Glutamatergic neuron (in vitro differentiated cells): ENCODE measurements at regions not wholly inside any gene's neighbourhood (a gene's known extent, or its start where the extent isn't known, plus 50 kb on each side); places are given as distances from the start of the nearest gene placed in this dataset.
A peak's percentile ranks its signal among the peaks of the same experiment; 100 is the strongest.

Source experiments
- DNase-seq: peaks from one replicate; pipeline ENCODE4 v3.0.0; 2022
- H3K27ac Mint-ChIP-seq: one replicate; pipeline ENCODE4 v1.8.0; 2020; ENCODE audit warnings: mild to moderate bottlenecking, mixed read lengths, inconsistent platforms; ENCODE audit not compliant: unreplicated experiment
- H3K27me3 Mint-ChIP-seq: one replicate; pipeline ENCODE4 v1.8.0; 2020; ENCODE audit warnings: mild to moderate bottlenecking, moderate library complexity, mixed read lengths, inconsistent platforms; ENCODE audit not compliant: unreplicated experiment
- H3K36me3 Mint-ChIP-seq: one replicate; pipeline ENCODE4 v1.8.0; 2020; ENCODE audit warnings: mild to moderate bottlenecking, mixed read lengths, inconsistent platforms; ENCODE audit not compliant: unreplicated experiment
- H3K4me1 Mint-ChIP-seq: one replicate; pipeline ENCODE4 v1.8.0; 2020; ENCODE audit warnings: mild to moderate bottlenecking, low read depth, mixed read lengths, inconsistent platforms; ENCODE audit not compliant: unreplicated experiment
- H3K4me3 Mint-ChIP-seq: one replicate; pipeline ENCODE4 v1.8.0; 2020; ENCODE audit warnings: mild to moderate bottlenecking, mixed read lengths, inconsistent platforms; ENCODE audit not compliant: unreplicated experiment
- H3K9me3 Mint-ChIP-seq: one replicate; pipeline ENCODE4 v1.8.0; 2020; ENCODE audit warnings: mild to moderate bottlenecking, moderate library complexity, mixed read lengths, inconsistent platforms; ENCODE audit not compliant: unreplicated experiment
- TF ChIP-seq, protein P1 (sequence below): fragments of 200-600 bp; sonication (generic); IDR thresholded peaks from one replicate; pipeline ENCODE4 v1.5.0; 2021; ENCODE audit not compliant: partially characterized antibody, unreplicated experiment

DNA sequence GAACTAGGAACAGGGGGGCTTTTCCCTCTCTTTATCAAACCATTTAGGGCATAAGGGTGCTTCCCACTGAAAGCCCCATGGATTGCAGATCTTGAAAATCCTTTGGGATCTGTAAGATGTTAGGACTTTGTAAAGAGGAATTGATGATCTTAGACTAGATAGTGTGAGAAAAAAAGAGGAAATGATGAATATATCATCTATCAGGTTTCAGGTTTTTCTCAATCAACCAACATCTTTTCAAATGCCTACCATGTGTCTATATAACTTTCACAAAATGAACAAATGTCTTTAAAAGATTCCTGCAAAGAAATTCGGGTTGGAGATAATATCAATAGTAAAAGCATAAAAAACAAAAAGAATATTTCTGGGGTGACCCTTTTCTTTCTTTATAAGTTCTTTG lies 50.1 kb downstream of the KCNC4 start:
- Mint-ChIP-seq H3K4me3 (no peak overlapping the region), H3K4me1 (peaks cover 39% of the 10 kb centered on the region), H3K27ac (no peak overlapping the region), H3K27me3 (no peaks in the 10 kb centered on the region), H3K36me3 (no peaks in the 10 kb centered on the region), H3K9me3 (peaks cover 12% of the 10 kb centered on the region)
- no peak for DNase-seq
- TF ChIP-seq, protein P1, sequence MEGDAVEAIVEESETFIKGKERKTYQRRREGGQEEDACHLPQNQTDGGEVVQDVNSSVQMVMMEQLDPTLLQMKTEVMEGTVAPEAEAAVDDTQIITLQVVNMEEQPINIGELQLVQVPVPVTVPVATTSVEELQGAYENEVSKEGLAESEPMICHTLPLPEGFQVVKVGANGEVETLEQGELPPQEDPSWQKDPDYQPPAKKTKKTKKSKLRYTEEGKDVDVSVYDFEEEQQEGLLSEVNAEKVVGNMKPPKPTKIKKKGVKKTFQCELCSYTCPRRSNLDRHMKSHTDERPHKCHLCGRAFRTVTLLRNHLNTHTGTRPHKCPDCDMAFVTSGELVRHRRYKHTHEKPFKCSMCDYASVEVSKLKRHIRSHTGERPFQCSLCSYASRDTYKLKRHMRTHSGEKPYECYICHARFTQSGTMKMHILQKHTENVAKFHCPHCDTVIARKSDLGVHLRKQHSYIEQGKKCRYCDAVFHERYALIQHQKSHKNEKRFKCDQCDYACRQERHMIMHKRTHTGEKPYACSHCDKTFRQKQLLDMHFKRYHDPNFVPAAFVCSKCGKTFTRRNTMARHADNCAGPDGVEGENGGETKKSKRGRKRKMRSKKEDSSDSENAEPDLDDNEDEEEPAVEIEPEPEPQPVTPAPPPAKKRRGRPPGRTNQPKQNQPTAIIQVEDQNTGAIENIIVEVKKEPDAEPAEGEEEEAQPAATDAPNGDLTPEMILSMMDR: no peak

DNA sequence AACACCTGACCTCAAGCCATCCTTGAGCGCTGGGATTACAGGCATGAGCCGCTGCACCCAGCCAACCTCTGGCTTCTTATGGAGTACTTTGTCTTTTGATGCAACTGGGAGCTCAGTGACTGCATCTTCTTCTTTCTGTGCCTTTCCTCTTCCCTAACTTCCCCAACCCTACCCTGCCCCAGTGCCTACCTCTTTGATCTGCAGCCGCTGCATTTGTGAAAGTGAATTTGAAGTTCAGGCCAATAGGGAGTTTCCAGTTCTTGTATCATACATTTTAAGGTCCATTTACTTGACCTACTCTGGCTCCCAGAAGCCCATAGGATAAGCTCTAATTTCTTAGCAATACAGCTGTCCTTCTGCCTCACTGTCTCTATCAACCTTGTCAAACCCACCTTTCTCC lies 52.2 kb downstream of the KCNC4 start:
- H3K4me3 Mint-ChIP-seq: no peak overlapping the region
- peaks cover 8% of the 10 kb centered on the region for H3K9me3 Mint-ChIP-seq
- no peaks in the 10 kb centered on the region for H3K36me3 Mint-ChIP-seq
- DNase-seq: no peak
- TF ChIP-seq, protein P1: no peak
- no peaks in the 10 kb centered on the region for H3K27me3 Mint-ChIP-seq
- H3K27ac Mint-ChIP-seq: peak overlapping the region; percentile 60
- peaks cover 54% of the 10 kb centered on the region for H3K4me1 Mint-ChIP-seq

DNA sequence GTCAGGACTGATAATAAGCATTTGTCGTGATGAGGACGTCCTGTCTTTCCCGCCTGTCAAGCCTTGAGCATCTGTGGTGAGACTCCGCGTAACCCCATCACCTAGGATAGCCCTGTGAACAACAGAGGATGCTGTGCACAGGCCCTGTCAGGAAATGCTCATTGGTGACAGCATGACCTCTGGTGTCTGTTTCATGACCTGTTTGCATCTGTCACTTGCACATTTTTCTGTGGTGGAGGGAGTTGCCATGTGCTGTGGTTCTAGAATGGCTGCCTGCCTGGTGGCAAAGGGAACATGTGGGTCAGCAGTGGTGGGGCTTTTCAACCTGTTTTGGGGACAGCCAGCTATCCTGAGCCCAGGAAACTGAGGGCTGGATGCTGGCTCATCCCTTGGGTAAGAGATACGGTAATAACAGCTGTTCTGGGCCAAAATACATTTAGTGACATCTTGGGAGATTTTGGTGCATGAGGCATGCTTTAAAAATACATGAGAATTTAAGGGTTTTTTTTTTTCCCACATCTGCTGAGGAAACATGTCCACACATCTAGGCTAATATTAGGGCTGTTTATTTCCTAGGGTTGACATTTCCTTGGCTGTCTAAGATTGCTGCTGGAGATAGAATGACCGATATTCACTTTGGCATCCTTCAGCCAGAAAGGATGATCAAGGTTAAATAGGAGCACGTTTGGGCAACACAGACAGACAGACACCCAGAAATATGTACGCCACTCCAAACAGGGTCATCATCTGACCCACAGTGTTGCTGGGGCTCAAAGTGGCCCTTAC lies 52.9 kb downstream of the KCNC4 start:
- DNase-seq: no peak
- H3K4me3 Mint-ChIP-seq: peak overlapping the region; percentile 4
- TF ChIP-seq, protein P1: no peak
- H3K9me3 Mint-ChIP-seq: peaks cover 8% of the 10 kb centered on the region
- H3K27ac Mint-ChIP-seq: peak overlapping the region; percentile 60
- H3K36me3 Mint-ChIP-seq: no peaks in the 10 kb centered on the region
- no peaks in the 10 kb centered on the region for H3K27me3 Mint-ChIP-seq
- H3K4me1 Mint-ChIP-seq: peaks cover 58% of the 10 kb centered on the region

DNA sequence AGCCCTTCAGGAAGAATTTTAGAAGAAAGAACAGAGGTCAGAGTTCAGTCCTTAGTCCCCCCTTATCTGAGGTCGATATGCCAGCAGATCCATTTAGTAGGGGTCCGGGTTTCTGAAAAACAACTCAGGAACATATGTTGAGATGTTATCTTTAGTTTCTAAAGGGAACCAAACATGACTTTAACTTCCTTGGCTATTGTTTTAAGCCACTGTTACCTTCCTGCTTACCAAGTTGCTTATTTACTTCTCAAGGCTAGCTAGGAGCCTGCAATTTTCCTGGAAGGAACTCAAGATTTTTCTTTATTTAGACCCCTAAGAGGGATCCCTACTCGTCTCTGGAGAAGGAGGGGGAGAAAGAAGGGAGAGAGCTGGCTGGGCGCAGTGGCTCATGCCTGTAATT lies 54.3 kb downstream of the KCNC4 start:
- peaks cover 54% of the 10 kb centered on the region for H3K4me1 Mint-ChIP-seq
- no peak for DNase-seq
- H3K27me3 Mint-ChIP-seq: no peaks in the 10 kb centered on the region
- H3K27ac Mint-ChIP-seq: no peak overlapping the region
- no peak overlapping the region for H3K4me3 Mint-ChIP-seq
- peaks cover 5% of the 10 kb centered on the region for H3K9me3 Mint-ChIP-seq
- TF ChIP-seq, protein P1: no peak
- no peaks in the 10 kb centered on the region for H3K36me3 Mint-ChIP-seq

DNA sequence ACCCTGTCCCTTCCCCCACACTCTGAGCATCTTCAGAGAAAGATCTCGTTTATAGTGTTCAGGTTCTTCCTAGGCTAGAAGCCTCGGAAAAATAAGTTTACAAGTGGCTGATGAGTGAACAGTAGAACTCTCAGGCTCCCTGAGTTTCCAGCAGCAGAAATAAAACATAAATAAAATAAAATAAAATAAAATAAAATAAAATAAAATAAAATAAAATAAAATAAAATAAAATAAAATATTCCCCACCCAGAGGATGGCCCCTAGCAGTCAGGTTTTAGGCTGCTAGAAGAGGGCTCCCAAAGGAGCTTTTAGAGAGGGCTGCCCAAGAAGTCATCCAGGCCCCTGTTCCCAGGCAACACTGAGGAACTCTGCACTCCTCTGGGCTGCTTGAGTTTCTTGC lies 55.1 kb downstream of the KCNC4 start:
- Mint-ChIP-seq H3K36me3 (no peaks in the 10 kb centered on the region), H3K4me3 (no peak overlapping the region), H3K4me1 (peaks cover 49% of the 10 kb centered on the region), H3K9me3 (peaks cover 5% of the 10 kb centered on the region), H3K27ac (no peak overlapping the region), H3K27me3 (no peaks in the 10 kb centered on the region)
- no peak for DNase-seq
- TF ChIP-seq, protein P1: no peak
